ENCODE measurements at regions not wholly inside any gene's neighbourhood (a gene's known extent, or its start where the extent isn't known, plus 50 kb on each side); places are given as distances from the start of the nearest gene placed in this dataset.

DNA sequence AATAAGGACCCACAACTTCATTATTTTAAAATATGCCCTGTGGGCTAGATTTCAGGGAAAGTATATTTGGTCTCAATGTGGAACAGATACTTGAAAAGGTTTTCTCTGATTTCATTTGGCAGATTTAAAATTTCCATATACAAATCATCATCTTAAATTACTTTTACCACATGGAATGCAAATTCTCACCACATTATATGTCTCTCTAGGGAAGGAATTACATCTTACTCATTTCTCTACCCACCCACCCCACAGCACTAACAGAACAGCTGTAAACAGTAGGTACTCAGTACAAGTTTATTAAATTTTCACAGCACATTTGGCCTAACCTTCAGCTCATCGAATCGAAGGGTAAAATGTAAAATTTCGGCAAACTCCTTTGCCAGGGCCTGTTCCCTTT lies 104.0 kb downstream of the CYRIA start:
- no peak for DNase-seq

DNA sequence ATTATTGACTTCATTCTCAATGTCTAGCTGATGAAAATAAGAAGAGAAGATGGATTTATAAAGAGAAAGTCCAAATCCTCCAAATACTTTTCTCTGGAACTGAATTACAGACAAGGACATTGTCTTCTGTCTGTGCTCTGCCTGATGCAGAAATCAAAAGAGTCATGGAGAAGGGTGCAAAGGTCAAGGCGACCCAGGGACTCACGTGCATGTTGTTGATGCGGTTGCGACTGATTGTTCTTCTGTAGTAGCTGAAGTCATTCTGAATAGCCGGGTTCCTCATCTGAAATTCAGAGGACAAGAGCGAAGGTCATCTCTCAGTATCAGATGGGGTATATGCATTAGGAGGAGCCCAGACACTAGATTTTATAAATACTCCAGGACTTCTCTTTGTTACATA lies 104.4 kb downstream of the CYRIA start:
- DNase-seq, result no peak

DNA sequence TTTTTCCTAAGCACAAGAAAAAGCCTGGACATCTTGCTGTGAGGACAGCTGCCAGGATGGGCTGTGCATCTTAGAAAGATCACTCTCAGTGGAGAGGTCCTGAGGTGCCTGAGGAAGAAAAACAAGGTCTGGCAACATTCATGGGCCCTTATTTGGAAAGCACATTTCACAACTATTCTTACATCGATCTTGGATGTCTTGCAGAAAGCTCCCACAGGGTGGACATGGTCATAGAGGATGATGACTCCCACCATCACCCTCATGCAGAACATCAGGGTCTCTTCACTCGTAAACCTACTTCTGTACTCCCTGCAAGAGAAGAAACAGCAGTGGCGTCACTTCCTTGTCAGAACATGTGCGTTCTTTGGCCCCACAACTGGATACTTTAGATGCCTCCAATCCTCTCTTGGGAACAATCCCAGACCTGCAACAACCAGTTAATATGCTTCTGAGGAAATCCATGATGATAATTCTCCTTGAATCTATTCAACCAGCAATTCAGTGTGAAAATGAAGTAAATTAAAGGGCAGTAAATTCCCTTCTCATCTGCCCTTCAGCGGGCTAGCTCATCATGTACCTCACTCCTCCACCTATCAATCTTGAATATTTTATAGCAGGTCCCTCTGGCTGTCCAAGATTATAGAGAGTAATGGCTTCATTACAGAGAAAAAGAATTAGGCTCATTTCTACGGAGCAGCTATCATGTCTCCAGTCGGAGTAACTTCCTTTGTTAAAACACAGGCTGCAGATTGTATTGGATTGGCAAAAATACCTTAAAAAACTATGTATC lies 106.2 kb downstream of the CYRIA start:
- no peak for DNase-seq

DNA sequence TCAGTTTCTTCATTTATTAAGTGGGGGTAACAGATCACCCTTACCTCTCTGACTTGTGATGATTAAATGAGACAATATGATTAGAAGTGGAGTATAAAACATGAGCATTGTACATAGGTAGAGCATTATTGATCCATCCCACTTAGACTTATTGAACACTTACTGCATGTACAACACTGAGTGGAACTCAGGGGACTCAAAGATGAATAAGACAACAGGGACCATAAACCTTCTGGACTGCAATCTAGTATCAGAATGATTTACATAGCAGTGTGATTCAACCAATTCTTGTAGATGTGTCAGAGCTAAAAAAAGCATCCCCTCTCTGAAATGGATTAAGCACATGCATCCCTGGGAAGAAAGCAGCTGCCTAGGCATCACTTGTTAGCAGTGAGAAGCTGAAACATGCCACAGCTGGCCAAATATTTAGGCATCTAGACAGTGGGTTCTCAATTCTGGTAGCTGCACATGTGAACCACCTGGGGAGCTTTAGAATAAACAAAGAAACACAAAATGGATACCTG lies 111.5 kb downstream of the CYRIA start:
- no peak for DNase-seq

DNA sequence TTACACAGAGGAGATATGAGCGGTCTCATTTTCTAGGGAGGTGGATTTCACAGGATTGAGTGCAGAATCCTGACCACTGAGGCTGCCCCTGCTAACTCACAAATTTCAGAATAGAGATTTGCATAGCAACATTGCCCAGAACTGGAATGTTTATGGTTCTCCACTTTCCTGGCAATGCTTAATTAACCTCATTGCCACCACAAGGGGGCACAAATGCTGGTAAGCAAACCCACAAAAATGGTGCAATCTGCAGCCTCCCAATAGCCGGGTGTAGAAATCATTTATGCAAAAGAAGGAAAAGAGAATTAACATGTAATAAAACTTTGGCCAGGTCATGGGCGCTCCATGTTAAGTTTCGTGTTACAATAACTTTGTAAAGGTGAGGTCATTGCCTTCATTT lies 112.4 kb downstream of the CYRIA start:
- no peak for DNase-seq

DNA sequence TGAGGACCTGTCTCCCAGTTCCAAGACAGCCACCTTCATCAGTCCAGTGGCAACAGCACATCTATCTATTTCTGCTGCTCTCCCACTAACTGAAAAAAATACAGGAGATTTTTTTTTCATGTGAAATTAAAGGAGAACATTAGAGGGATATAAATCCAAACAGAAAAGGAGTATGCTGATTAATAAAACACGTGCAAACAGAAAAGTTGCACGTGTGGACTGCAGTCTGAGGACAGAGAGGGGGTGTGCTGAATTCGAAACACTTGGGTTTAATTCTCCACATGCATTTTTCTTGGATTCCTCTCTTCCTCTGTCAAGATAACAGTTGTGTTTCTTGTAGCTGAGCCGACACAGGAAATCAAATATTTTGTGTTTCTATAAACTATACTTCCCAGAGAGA lies 113.4 kb downstream of the CYRIA start:
- no peak for DNase-seq

DNA sequence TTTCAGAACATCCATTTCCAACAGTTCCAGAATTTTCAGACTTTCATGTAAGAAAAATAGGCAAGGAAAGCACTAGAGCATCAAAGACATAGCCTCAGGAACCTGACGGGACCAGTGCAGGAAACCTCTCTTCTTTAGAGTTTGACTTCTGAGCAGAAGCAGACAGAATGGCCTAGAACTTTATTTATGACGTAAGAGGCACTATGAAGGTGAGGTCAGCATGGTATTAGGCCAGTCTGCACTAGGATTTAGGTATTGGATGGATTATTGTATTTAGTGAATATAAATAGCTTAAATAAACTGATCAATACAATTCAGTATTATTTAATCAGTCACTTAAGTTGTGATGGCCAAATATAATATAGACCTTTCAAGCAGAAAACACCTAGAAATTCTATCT lies 117.6 kb downstream of the CYRIA start:
- no peak for DNase-seq

DNA sequence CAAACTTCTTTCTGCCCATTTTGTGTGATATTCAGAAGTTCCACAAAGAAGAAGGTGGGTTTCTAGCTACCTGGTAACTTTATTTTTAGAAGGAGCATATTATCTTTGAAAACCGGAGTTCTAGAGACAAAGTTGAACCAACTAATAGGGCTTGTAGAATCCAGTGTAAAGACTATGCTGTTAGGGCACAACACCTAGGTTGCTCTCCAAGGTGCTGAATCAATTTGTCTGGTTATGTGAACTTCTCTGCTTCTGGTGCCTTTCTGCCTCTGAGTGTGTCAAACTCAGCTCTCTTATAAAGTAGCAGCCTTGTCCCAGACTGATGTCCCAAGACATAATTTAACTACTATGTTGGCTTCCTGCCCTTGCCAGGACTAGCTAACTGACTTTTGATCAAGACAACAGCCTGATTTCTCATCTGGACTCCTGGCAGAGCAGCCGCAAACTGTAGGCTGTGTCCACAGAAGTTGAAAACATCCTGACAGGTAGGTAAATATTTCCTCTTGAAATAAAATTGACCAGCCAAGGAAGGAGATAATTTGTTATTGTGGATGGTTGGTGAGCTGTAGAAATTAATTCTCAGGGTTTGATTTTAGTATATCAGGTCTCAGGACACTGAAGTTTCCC lies 119.4 kb downstream of the CYRIA start:
- DNase-seq, result no peak

DNA sequence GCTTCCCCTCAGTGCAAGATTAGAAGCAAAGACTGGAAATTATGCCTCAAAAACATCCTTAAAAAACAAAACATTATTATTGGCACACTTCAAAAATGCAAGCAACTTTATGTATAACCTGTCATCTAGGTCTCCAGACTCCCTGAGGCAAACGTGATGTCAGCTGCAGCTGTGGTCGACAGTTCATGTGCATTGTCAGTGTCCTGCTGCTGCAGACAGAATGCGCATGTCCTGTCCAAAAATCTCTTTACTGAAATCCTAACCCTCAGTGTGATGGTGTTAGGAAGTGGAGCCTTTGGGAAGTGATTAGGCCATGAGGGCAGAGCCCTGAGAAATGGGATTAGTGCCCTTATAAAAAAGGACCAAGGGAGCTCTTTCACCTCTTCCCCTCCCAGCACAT lies 126.9 kb downstream of the CYRIA start:
- no peak for DNase-seq

DNA sequence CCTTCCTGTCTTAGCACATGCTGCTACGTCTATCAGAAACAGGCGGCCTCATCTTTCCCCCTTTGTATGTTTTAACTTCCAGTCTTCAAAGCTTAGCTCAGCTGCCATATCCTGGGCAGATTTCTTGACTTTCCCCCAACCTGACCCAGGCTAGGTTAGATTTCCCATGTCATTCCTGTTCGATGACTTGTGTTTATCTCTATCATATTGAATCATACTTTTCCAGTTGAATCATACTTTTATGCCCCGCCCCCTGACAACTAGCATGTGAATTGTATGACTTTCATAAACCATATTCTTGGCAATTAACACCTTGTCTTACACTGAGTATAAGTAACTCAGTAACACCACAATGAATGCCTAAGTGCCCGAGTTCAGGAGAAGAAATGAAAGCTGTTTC lies 128.3 kb downstream of the CYRIA start:
- no peak for DNase-seq

DNA sequence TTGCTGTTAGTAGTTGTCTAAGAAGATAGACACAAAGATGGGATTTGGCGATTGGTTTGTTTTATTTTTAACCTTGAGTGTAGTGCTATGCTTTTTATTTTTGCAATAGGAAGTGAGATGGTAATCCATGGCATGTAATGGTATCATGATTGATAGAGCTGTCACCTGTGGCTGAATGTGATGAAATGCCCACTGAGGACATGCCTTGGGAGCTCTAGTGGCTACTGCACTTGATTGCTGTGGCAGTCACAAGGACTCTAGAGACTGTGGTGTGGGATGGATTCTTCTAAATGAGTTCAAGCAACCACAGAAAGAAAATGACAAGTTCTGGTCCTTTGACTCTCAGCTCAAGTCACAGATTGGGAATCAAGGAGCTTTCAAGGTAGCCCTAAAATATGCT lies 139.4 kb downstream of the CYRIA start:
- no peak for DNase-seq

DNA sequence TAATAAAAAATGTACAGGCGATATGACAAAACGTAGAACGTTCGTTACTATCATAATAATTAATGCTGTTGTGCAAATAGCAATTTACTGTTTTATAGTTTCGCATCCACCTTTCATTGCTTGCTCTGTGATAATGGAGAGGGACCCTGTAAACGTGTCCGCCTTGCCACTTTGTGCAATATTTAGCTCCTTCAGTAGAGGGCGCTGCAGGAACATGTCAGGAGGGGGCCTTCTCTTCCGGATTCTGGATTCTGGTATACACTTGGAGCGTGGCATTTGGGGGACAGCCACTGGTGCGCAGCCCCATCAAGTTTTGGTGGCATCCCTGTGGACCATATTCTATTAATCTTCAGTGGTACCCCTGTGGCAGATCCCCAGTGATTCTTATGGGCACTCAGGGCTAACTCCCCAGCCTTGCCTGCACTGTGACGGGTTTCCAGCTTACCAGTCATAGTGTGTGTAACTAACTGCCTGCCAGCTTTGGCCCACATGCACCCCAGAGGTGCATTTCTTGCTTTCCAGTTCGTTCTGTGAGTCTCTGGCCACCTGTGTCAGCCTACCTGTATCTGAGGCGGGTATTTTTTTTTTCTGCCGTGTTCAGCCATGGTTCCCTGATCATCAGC lies 140.3 kb downstream of the CYRIA start:
- peak; percentile 62 for DNase-seq

DNA sequence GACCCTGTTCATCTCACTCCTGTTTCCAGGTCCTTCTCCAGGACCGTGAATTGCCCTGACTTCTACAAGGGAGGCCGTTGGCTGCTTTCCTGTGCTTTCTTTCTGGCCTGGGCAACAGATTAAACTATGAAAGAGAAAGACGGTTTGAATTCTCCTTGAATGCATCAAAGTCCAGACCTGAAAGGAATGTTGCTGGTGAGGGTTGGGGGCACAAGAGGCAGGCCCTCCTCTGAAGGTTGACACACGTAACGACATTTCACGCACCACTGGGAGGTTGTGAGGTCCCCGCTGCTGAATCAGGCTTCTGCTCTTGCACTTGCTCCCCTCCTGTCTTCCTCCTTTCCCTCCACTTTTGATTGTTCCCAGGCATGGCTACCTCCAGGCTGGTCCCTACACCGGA lies 141.9 kb downstream of the CYRIA start:
- no peak for DNase-seq

DNA sequence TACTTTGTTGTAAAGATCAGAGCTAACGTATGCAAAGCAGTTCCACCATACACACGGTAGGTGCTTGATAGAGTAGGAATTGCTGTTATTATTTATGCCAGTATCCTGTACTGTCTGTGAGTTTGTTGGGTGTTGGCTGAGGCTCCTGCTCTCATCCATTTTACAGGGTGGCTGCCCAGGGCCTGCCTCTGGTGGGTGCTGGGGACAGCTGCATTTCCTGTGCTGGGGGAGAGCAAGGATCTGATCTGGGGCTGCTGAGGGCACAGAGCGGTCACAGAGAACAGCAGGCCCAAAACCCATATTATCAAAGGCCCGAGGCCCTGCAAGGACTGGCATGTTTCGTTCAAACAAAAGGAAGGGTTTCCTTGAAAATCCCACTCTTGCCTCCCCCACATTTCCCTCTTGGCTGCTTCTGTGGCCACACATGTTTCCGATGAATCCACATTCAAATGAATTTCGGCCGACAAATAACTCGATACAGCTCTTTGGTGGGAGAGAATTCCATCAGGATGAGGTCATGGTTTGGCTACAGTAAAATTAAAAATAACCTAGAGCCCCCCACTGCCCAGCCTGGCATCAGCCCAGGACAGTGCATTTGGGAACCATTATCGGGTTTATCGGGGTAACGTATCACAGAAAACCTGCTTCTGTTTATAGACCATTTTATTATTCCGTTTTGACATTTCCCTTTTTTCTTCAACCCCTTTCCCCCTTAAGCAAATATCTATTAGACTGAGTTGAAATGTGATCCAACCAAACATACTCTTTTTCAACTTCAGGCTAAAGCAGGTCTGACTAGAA lies 143.4 kb downstream of the CYRIA start:
- DNase-seq, result no peak

DNA sequence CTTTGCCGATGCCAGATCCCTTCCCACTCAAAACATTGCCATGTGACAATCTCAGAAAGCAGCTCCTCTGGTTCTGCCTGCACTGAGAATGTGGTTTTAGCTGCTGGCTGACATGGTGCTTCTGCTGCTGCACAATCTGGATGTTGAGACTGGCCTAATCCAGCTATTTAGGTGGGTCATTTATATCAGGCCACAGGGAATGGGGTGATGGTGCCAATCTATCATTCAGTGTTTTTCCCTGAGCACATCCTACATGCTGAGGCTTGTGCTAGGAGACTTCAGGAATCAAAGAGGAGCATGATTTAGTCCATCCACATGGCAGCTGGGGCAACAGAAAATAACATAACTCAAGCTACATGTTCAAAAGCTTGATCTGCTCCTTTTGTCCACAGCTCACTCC lies 144.7 kb downstream of the CYRIA start:
- no peak for DNase-seq

DNA sequence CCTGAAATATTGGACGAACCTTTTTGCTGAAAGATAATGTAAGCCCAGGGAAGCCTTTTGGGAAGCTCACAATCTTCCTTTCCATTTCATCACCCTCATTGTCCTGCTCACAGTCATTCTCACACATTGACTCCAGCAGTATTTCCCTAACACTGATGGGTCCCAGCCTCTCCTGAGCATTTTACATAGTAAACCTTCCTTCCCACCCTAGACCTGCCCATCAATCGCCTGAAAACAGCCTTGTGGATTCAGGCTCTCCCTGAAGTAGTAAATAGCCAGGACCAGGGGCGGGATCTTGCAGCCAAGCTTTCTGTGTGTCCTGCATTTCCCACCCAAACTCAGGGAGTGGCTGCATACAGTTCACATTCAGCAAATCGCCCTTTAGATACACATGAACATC lies 149.9 kb downstream of the CYRIA start:
- no peak for DNase-seq

DNA sequence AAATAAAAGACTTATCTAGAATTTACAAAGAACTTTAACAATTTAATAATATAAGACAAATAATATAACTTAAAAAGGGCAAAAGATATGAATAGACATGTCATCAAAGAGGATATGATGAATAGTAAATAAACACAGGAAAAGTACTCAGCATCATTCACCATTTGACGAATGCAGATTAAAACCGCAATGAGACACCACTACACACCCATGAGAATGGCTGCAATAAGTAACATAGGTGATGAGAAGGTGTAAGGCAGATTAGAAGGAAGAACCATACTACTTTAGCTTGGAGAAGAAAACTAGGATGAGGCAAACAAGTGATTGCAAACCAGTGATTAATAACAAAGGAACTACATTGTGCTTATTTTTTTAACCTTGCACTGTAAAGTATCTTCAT lies 152.0 kb downstream of the CYRIA start:
- DNase-seq, result no peak

DNA sequence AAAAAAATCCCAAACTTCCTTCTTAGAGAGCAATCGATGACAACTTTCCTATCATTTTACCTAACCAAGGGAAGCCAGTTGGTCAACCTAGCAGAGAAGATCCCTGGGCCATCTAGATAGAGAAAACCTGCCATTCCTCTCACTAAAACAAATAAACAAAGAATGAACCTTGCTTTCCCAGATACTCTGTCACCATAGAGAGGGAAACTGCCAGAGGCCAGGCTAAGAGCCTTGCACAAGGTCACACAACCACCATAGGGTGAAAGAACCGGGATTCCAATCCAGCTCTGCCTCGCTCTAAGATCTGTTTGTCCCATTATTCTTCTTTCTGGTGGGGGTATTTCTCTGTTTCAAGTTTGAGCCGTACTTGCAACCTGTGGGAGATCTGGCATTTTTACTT lies 154.6 kb downstream of the CYRIA start:
- no peak for DNase-seq

DNA sequence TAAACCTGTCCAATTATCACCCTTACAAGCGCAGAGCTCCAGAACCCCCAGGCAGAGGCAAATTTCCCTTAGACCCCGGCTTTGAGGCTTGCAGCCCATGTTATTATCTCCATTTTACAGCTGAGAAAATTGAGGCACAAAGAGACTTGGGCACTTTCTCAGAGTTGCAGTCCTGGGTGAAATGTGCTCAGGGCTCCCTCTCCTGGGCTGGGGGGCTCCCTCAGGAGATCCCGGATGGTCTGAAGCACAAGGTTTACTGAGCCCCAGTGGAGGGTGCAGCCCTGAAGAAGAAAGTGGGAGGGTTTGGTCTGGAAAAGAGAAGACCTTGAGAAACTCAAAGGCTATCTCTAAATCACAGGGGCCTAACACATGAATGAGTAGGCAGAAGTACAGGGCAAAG lies 156.6 kb downstream of the CYRIA start:
- DNase-seq, result no peak

DNA sequence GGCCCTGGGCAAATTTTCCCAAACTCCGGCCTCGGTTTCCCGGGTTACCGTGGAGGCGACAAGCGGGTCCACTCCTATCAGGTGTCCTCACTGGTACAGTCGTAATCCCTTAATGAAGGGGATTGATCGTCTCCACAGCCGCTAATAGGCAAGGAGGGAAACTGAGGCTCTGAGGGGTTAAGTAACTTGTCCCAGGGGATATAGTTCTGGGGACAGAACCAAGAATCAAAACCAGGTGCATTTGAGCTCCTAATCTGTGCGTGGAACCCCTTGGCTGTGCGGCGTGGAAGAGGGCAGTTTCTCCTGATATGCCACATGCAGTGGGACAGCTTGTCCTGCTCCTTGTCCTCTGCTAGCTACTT lies 157.2 kb downstream of the CYRIA start:
- no peak for DNase-seq

DNA sequence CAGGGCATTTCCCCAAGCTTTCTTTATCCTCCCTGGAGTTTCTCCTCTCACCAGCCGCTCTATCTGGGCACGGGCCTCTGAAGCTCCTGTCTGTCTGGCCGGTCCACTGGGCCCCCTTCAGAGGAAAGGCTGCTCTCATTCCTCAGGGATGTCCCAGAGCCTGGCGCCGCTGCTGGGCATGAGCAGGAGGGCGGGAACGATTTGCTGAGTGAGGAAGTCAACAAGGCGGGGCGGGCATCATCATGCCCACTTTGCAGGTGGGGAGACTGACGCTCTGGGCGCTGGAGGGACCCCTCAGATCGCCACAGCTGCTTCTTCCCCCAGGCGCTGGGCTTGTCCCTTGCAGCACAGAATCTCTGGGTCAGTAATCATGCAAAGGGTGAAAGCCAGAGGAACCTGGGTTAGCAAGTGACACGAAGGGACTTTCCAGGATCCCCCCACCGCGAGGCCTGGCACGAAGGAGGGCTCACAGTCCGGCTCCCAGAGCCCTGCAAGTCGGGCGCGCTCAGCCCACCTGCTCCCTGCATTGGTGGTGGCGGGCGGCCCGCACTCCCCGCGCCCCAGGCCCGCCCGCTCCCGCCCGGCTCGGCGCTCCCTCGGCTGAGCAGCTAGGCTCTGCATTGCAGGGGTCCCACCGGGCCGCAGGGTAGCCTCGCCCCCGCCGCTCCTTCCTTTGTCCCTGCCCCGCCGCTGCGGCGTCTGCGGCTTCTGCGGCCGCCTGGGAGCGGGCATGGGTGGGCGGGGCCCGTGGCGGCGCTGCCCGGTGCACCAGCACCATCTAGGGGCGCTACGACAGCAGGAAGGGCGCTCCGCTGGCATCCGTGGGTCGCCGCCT lies 157.8 kb downstream of the CYRIA start:
- peak; percentile 56 for DNase-seq

DNA sequence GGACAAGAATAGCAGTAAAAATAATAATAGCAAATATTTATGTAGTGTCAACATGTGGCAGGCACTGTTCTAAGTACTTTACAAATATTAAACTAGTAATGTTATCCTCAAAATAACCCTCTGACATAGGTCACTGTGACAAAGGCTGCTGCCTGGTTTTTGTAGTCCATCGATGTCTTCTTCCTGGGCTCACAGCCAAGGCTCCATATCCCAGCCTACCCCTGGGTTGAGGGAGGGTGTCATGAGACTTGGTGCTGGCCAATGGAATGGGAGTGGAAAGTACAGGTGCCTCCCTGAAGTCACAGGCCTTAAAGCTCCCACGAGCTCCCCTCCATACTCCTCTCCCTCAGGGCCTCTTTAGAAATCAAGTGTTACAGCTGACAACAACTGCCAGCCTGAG lies 159.3 kb downstream of the CYRIA start:
- DNase-seq, result no peak
